Liver (tissue), 3 donors: ENCODE measurements at regions not wholly inside any gene's neighbourhood (a gene's known extent, or its start where the extent isn't known, plus 50 kb on each side); places are given as distances from the start of the nearest gene placed in this dataset.

ENCODE experiments used
- ATF3 ChIP-seq: IDR thresholded peaks from 2 replicates; pipeline ENCODE4 v1.6.1; 2016; ENCODE audit warnings: antibody characterized with exemption
- CTCF ChIP-seq: fragments of 150-350 bp; IDR thresholded peaks from 2 replicates; pipeline ENCODE4 v1.5.1; 2017; ENCODE audit warnings: improper control_type of control experiment, low read depth, low read length; ENCODE audit not compliant: missing input control
- EGR1 ChIP-seq, 2 donors: IDR thresholded peaks; 2 replicates each; pipeline ENCODE4 v1.6.1; 2016 to 2018; ENCODE audit warnings: antibody characterized with exemption in 2 of 2, low read depth in 2 of 2
- GABPA ChIP-seq, 2 donors: IDR thresholded peaks in 1 of 2; conservative IDR thresholded peaks in 1 of 2; 2 replicates each; pipeline ENCODE4 v1.6.1; 2016; ENCODE audit warnings: antibody characterized with exemption in 2 of 2, mild to moderate bottlenecking in 1 of 2, moderate library complexity in 1 of 2
- HNF4A ChIP-seq, 2 donors: conservative IDR thresholded peaks; 2 replicates each; pipeline ENCODE4 v1.6.1; 2016; ENCODE audit warnings: antibody characterized with exemption in 2 of 2, mild to moderate bottlenecking in 2 of 2
- HNF4G ChIP-seq: IDR thresholded peaks from 2 replicates; pipeline ENCODE4 v1.6.1; 2016; ENCODE audit warnings: antibody characterized with exemption
- JUND ChIP-seq, 2 donors: IDR thresholded peaks; 2 replicates each; pipeline ENCODE4 v1.6.1; 2016; ENCODE audit warnings: antibody characterized with exemption in 2 of 2
- MAX ChIP-seq: IDR thresholded peaks from 2 replicates; pipeline ENCODE4 v1.6.1; 2016; ENCODE audit warnings: antibody characterized with exemption
- RAD21 ChIP-seq, 2 donors: IDR thresholded peaks; 2 replicates each; pipeline ENCODE4 v1.6.1; 2016; ENCODE audit warnings: antibody characterized with exemption in 2 of 2, mild to moderate bottlenecking in 2 of 2
- REST ChIP-seq: IDR thresholded peaks from 2 replicates; pipeline ENCODE4 v1.6.1; 2016; ENCODE audit warnings: antibody characterized with exemption, mild to moderate bottlenecking
- RXRA ChIP-seq, 2 donors: IDR thresholded peaks; 2 replicates each; pipeline ENCODE4 v1.6.1; 2017 to 2018; ENCODE audit warnings: antibody characterized with exemption in 2 of 2, mild to moderate bottlenecking in 1 of 2
- SP1 ChIP-seq: IDR thresholded peaks from 2 replicates; pipeline ENCODE4 v1.6.1; 2018; ENCODE audit warnings: antibody characterized with exemption, mild to moderate bottlenecking
- TAF1 ChIP-seq: conservative IDR thresholded peaks from 2 replicates; pipeline ENCODE4 v1.6.1; 2016; ENCODE audit warnings: antibody characterized with exemption, mild to moderate bottlenecking
- YY1 ChIP-seq: IDR thresholded peaks from 2 replicates; pipeline ENCODE4 v1.6.1; 2016; ENCODE audit warnings: antibody characterized with exemption, mild to moderate bottlenecking
- donor health status: healthy.
- donor health status: healthy.

GRCh38 chr15:88994286-88994685 lies 81.1 kb upstream of the MFGE8 start:
- TF ChIP-seq HNF4G (no peak), RXRA (IDR thresholded peaks at IDR 0.05) (no peak), GABPA (IDR thresholded peaks at IDR 0.05 in 1 of 2, conservative IDR thresholded peaks at IDR 0.05 in 1 of 2) (no peak), YY1 (no peak), CTCF (no peak), REST (no peak), MAX (no peak), EGR1 (IDR thresholded peaks at IDR 0.05; ENCODE audit: low read depth in 2 of 2) (no peak), JUND (IDR thresholded peaks at IDR 0.05) (no peak), TAF1 (no peak), ATF3 (no peak), HNF4A (conservative IDR thresholded peaks at IDR 0.05) (no peak), RAD21 (IDR thresholded peaks at IDR 0.05) (no peak), SP1 (no peak)
